COLO668 (cell line): ENCODE measurements at regions not wholly inside any gene's neighbourhood (a gene's known extent, or its start where the extent isn't known, plus 50 kb on each side); places are given as distances from the start of the nearest gene placed in this dataset.

ENCODE experiments used
- DNase-seq: peaks from one replicate; lab custom pipeline; 2025; ENCODE audit not compliant: unreplicated experiment; lab: John Stamatoyannopoulos, UW

DNA sequence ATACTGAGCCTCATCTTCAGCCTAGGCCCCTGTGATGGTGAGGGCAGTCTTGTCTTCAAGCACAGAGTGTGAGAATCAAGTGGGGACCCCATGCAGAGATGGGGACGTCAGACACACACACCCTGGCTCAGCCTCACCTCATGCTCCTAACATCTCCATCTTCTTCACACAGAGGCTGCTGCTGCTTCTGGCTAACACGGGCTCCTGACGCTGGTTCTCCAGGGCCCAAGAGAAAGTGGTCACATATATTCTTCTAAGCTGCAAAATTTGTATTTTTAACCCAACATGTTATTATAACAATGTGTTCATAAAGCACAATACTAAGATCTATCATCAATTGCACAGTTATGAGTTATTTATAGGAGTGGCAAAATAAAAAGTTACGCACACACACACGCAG, 101.2 kb downstream of the VPREB1 start:
- no peak for DNase-seq

DNA sequence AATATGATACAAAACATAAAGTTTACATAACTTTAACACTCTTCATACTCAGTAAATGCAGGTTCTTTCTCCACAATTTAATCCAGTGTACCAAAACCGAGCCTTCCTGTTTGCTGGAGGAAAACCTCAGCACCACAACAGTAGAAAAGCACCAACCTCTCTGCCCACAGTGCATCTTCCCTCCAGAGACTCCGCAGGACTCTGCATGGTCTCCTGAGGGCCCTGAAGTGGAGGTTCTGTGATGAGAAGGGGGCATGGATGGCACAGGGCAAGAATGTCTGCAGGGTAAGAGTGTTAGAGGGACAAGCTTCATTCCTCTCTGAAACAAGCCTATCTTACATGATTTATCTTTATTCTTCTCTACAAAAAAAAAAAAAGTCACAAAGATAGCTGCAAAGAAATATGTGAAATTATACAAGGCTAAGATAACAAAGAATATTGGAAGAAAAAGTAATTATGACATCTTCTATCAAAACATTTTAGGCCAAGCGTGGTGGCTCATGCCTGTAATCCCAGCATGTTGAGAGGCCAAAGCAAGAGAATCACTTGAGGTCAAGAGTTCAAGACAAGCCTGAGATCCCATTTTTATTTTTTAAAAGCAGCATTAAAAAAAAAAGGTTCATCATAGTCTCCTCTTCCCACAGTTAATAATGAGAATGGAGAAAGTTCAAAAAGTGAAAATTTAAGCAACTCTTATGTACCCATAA, 102.0 kb downstream of the VPREB1 start:
- DNase-seq: no peak

DNA sequence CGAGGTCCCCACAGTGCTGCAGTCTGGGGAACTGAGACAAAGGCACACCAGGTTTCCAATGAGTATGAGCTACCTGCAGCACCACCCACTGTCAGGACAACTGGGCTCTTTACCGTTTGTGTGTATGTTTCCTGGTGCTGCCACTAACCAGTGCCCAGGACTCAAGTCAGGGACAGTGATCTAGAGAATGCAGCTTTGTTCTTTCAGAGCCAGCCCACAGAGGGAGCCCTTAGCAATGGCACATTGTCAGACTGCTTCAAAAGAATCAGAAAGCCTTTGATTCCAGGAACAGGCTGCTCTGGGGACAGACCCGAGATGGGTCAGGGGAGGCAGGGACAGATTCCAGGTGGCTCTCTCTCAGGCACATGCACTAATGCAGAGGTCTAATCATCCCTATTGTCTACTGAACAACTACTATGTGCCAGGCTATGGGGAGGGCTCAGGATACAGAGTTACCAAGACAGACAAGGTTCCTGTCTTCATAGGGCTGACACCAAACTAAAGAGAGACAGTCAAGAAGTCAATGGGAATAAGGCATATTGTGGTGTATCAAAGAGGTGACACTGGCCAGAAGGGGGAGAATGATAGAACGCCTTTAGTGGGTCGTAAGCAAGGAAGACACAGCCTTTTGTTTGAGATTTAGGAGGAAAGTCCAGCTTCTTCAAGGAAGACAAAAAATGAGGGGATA, 103.7 kb downstream of the VPREB1 start:
- DNase-seq: no peak

DNA sequence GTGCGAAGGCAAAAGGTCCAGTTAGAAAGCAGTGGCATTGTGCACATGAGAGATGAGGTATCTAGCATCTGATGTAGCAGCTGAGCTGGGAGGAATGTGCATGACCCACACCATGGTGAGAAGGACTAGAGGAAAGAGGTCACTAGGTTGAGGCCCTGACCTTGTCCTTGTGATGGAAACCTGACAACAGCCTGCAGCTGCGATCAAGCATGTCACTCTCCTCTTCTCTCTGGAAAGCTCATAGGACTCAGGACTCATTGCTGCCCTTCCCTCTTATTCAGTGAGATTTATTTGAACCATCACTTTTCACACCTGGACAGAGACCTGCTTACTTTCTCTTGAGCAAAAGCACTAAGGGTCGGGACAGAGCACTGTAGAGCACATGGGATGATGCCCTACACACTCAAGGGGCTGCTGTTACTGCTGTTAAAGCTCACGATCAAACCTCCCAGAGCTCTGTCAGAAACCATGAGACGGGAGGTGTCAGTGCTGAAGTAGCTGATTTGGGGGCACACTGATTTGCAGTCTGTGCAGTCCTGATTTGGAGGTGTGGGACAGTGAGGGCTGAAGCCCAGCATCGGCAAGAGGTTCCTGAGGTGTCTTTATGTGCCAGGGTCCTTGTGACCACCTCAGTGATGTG, 104.3 kb downstream of the VPREB1 start:
- DNase-seq: no peak

DNA sequence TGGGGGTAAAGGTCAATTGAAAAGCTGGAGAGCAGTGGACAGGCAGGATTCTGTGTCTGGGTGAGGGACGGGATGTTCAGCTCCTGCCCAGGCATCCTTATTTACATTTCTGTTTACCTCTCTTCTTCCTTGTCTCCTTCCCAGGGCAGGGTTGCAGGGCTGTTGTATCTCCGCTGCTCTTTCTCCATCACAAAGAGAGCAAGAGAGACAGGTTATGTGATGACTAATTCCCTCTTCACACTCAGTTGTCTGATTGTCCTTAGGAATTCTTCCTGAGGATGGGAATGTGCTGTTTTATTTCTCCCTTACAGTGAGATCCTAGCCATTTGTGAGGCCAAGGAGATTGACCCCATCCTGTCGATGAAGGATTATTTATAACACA, 104.9 kb downstream of the VPREB1 start:
- DNase-seq: no peak

DNA sequence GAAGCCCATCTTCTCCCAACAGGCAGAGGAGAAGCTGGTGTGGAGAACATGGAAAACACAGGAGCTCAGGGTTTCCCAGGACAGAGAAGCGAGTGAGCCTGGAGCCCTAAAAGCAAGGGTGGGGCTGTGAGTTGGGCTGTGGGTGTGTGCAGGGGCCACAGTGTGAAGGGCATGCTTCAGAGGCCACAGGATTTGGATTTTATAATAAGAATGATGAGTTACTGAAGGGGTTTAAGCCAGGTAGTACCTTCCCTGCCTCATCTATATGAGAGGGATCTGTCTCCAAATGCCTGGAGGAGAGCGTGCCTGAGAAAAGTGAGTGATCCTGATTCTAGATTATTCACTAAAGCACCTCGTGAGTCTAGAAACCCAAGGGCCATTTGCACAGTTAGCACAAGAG, 106.8 kb downstream of the VPREB1 start:
- DNase-seq: no peak

DNA sequence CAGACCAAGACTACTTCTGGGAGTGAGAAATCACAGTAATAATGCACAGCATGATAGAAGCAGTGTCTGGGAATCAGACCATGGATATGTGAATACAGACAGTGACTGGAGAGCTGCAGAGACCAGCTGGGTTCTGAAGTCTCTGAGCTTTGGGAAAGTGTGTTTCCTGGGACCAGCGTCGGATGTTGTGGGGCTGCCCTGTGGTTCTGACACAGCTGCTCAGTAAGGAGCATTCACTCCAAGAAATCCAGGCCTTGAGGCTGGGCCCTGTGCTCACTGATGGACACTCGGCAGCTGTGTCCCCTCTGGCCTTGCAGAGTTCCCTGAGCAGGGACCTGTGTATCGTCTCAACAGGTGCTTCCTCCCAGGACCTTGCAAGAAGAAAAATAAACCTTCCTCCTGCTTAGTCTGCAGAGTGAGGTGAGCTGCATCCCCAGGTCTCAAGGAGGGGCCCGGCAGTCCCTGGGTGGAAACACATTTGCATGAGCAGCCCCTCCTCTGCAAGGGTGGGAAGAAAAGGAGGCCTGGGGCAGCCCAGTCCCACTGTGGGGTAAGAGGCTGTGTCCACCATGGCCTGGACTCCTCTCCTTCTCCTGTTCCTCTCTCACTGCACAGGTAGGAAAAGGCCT, 107.9 kb downstream of the VPREB1 start:
- no peak for DNase-seq

DNA sequence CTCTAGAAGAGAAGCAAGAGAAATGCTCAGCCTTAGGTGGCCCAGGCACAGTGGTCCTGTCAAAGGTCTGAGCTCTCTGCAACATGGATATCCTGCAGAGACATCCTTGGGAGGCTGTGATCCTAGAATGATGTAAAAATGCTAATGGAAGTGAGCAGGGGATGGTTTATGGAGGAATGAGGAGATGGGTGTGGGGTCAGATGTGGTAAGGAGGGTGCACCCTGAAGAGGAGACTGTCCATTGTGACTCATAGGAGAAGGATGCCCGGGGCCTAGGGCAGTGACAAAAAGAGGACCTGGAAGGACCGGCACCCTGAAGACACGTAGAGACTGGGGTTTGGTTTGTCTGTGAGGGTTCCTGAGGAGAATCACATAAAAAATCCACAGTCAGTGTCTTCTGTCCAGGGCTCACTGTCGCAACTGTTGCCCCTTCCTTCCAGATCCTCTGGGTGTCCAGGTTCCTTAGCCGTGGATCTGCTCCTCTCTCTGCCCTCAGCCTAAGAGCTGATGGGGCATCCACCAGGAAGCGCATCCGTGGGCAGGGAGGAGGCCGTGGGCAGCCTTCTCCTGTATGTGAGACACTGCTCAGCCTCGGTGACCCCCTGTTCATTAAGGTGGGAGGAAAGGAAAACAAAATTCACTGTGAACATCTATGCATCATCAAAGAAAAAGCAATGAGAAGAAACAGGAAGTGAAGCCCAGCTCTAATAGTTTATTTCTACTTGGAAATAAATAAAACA, 110.7 kb downstream of the VPREB1 start:
- no peak for DNase-seq

DNA sequence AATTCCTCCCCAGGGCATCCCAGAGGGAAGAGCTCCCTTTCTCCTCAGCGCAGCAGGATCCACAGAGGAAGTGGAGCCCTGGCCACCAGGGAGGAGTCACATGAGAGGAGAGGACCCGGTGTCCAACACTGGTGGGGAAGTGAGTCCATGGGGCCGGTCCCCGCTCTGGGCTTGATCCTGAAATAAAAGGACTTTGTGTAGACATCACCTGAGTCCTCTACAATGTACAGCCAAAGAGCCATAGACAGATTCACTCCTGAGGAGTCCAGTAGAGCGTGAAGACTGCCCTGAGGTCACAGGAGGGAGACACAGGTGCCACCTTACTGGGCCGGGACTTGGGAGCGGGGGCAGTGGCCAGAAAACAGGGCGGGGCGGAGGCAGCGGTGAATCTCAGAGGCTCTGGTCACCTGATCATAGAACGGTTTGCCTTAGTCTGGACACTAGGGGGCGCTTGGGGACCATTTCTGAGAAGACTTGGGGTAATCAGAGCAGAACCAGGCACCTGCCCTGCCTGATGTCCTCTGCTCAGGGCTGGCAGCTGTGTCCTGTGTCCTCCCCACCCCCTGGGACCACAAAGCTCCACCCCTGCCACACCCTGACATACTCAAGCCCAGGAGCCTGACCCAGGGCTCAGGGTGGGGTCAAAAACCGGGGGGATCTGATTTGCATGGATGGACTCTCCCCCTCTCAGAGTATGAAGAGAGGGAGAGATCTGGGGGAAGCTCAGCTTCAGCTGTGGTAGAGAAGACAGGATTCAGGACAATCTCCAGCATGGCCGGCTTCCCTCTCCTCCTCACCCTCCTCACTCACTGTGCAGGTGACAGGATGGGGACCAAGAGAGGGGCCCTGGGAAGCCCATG, 112.7 kb downstream of the VPREB1 start:
- DNase-seq: peak; percentile 94

DNA sequence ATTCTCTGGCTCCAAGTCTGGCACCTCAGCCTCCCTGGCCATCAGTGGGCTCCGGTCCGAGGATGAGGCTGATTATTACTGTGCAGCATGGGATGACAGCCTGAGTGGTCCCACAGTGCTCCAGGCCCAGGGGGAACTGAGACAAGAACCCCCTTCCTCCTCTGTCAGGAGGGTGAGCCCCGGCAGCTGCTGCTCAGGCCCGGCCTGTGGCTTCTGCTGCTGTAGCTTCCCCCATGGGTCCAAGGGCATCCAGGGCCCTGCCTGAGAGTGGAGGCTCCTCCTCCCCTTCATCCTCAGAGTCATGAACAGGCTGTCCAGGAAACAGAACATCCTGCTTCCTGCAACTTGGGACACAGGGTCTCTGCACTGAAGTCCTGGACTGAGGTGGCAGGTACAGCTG, 113.6 kb downstream of the VPREB1 start:
- no peak for DNase-seq

DNA sequence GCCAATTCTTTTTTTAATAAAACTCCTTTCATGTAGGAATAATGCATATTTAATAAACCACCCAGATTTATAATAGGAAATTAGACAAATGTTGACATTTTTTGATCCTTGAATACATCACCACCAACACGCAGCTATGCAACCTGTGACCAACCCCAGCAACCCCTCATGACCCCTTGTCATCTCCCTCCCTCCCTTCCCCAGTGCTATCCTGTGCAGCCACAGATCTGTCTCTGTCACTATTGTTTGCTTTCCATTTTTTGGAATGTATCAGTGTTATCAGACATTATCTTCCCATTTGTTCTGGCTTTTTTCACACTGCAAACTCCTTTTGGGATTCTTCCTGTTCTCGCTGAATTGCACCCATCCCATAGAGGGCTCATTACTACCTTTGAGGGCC, 114.1 kb downstream of the VPREB1 start:
- DNase-seq: no peak

DNA sequence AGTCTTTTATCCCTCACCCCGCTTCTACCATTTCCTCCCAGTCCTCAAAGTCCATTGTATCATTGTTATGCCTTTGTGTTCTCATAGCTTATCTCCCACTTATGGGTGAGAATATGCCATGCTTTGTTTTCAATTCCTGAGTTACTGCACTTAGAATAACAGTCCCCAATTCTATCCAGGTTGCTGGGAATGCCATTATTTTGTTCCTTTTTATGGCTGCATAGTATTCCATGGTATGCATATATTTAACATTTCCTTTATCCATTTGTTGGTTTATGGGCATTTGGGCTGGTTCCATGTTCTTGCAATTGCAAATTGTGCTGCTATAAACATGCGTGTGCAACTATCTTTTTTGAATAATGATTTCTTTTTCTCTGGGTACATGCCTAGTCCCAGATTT, 114.9 kb downstream of the VPREB1 start:
- no peak for DNase-seq

DNA sequence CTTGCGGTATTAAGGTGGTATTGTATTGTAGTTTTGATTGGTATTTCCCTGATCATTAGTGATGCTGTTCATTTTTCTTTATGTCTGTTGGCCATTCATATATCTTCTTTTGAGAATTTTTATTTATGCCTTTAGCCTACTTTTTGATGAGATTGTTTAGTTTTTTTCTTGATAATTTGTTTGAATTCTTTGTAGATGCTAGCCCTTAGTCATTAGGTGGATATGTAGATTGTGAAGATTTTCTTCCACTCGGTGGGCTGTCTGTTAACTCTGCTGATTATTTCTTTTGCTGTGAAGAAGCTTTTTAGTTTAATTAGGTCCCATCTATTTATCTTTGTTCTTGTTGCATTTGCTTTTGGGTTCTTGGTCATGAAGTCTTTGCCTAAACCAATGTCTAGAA, 115.4 kb downstream of the VPREB1 start:
- DNase-seq: no peak

DNA sequence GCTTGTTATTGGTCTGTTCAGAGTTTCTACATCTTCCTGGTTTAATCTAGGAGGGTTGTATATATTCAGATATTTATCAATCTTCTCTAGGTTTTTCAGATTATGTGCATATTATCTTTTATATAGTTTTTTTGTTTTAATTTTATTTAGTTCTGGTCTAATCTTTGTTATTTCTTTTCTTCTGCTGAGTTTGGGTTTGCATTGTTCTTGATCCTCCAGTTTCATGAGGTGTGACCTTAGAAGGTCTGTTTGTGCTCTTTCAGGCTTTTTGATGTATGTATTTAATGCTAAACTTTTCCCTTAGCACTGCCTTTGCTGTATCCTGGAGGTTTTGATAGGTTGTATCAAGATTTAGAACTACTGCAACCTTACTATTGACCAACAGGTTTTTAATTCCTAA, 117.7 kb downstream of the VPREB1 start:
- no peak for DNase-seq

DNA sequence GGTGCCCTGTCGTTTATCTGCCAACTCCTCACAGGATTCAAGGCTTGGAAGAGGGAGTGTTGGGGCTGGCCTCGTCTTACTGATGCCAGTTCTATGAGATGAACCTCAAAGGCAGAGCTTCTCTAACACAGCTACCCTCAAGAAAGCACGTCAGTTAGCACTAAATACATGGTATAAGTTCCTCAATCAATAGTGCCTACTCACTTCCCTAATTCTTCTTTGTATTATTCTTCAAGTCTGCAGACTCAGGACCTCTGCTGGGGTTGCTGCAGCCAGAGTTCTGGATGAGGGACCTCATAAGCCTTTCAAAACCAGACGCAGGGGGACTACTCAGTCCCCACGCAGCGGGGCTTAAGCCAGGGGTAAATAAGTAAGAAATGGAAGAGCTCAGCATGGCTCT, 118.3 kb downstream of the VPREB1 start:
- no peak for DNase-seq

DNA sequence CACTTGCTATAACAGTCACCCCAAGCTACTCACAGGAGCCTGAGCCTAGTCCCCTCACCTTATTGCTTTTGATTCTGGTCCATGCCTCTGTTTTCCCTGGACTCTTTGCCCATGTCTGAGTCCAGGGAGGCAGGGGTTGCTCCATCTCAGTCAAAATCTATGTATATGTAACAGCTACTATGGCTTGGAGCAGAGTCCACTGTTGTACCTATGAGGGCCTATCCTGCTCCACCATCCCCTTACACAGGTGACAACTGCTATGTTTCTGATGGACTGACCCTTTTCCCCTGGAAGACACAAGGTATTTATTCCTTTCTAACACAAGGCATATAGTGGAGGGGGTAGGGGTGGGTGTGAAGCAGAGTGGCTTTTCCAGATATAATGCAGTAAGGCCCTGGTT, 119.6 kb downstream of the VPREB1 start:
- DNase-seq: no peak

DNA sequence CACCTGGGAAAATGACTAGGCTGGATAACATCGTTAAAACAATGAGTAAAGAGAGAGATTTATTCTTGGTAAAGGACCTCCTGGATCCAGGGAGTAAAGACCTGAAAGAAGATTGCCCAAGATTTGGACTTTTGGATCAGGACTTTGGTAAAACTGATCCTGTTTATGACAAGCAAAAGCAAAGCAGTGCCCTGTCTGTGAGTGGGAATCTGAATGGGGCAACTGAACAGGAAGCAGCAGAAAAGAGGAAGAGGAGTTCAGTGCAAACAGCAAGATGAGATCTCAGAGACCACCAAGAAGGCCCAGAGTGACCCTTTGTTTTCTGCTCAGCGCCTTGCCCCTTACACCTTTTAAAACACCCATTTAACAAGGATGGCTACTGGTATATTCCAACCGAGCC, 122.0 kb downstream of the VPREB1 start:
- no peak for DNase-seq

DNA sequence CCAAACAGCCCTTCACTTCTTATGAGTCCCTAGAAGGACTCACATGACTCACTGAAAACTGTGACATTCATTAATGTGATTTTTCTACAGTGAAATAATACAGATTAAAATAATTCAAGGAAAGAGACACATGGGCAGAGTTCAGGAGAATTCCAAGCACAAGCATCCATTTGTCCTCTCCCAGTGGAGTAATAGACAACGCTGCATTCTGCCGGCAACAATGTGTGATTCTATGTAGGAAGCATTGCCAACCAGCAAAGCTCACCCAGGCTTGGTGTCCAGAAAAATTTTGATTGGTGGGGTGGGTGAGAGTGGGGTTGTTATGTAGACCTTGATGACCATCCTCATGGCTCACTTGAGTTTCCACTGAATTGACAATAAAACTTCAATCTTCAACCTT, 123.9 kb downstream of the VPREB1 start:
- no peak for DNase-seq

DNA sequence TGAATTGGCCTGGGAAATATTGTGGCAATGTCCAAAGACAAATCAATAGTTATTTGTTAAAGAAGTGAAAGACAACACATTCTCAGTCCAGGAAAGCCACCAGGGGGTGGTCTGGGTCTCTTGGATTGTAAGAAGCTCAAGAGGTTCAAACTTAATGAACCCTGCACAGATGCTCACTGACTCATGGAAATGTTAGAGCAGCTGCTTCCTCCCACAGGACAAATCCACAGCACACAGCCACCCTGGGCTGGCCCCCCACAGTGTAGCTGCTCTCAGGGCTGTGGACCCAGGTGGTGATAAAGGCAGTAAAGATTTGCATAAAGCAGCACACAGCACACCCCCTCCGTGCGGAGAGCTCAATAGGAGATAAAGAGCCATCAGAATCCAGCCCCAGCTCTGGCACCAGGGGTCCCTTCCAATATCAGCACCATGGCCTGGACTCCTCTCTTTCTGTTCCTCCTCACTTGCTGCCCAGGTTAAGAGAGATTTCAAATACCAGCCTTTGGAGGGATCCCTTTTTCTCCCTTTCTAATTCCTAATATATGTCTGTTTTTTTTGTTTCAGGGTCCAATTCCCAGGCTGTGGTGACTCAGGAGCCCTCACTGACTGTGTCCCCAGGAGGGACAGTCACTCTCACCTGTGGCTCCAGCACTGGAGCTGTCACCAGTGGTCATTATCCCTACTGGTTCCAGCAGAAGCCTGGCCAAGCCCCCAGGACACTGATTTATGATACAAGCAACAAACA, 124.8 kb downstream of the VPREB1 start:
- DNase-seq: peak; percentile 91

DNA sequence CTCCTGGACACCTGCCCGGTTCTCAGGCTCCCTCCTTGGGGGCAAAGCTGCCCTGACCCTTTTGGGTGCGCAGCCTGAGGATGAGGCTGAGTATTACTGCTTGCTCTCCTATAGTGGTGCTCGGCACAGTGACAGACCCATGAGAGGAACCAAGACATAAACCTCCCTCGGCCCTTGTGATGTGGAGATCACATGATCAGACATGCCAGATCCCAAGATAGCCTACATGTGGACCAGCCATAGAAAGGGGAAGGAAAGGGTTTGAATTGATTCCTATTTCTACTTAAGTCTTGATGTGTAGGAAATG, 125.3 kb downstream of the VPREB1 start:
- DNase-seq: no peak
